ENCODE measurements at regions not wholly inside any gene's neighbourhood (a gene's known extent, or its start where the extent isn't known, plus 50 kb on each side); places are given as distances from the start of the nearest gene placed in this dataset.

- no peak for TF ChIP-seq CTCF (IDR thresholded peaks at IDR 0.05)
- TF ChIP-seq SMAD4 (CRISPR knock-in tag; IDR thresholded peaks at IDR 0.05): no peak
- no peak for TF ChIP-seq MAX (CRISPR knock-in tag; IDR thresholded peaks at IDR 0.05)
- no peak for TF ChIP-seq PRDM15 (CRISPR knock-in tag; IDR thresholded peaks at IDR 0.05)
- TF ChIP-seq TEAD1 (CRISPR knock-in tag; IDR thresholded peaks at IDR 0.05): no peak
- no peak for TF ChIP-seq FOXK1 (CRISPR knock-in tag; IDR thresholded peaks at IDR 0.05)
- TF ChIP-seq ESRRA (CRISPR knock-in tag; IDR thresholded peaks at IDR 0.05; ENCODE audit: borderline replicate concordance): no peak
- no peak for TF ChIP-seq ATF3 (CRISPR knock-in tag; conservative IDR thresholded peaks at IDR 0.05)
- no peak for TF ChIP-seq ZBTB21 (CRISPR knock-in tag; IDR thresholded peaks at IDR 0.05; ENCODE audit: borderline replicate concordance)
- TF ChIP-seq RELA (CRISPR knock-in tag; IDR thresholded peaks at IDR 0.05; ENCODE audit: borderline replicate concordance): no peak
- TF ChIP-seq ATF2 (CRISPR knock-in tag; IDR thresholded peaks at IDR 0.05; ENCODE audit: borderline replicate concordance, low read depth): no peak
Measured at GRCh38 chr12:42686514-42687172, 97.1 kb upstream of the PRICKLE1 start.

Data from WTC11 (cell line).